ENCODE measurements at regions not wholly inside any gene's neighbourhood (a gene's known extent, or its start where the extent isn't known, plus 50 kb on each side); places are given as distances from the start of the nearest gene placed in this dataset.

DNA sequence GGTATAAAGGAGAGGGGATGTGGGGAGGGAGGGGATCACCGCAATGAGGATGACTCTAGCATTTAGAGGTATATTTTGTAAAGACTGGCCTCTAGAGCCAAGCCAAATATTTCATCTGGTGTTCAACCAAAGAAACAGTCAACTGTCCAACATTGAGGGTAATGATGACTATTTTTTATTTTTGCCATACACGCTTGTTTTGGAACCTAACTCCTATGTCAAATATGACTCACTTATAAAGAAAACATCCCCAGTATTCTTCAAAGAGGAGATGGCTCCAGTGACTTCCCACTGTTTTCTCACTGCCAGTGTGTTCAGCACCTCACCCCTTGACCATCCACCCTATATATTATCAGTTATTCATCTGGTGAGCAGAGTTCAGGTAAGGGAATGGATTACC, 77.3 kb downstream of the WNT5A start (continued):
- TF ChIP-seq, protein P1, sequence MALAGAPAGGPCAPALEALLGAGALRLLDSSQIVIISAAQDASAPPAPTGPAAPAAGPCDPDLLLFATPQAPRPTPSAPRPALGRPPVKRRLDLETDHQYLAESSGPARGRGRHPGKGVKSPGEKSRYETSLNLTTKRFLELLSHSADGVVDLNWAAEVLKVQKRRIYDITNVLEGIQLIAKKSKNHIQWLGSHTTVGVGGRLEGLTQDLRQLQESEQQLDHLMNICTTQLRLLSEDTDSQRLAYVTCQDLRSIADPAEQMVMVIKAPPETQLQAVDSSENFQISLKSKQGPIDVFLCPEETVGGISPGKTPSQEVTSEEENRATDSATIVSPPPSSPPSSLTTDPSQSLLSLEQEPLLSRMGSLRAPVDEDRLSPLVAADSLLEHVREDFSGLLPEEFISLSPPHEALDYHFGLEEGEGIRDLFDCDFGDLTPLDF (CRISPR knock-in tag; IDR thresholded peaks at IDR 0.05), result no peak
- no peak for TF ChIP-seq SP1 (CRISPR knock-in tag; IDR thresholded peaks at IDR 0.05)
- TF ChIP-seq, protein P2, sequence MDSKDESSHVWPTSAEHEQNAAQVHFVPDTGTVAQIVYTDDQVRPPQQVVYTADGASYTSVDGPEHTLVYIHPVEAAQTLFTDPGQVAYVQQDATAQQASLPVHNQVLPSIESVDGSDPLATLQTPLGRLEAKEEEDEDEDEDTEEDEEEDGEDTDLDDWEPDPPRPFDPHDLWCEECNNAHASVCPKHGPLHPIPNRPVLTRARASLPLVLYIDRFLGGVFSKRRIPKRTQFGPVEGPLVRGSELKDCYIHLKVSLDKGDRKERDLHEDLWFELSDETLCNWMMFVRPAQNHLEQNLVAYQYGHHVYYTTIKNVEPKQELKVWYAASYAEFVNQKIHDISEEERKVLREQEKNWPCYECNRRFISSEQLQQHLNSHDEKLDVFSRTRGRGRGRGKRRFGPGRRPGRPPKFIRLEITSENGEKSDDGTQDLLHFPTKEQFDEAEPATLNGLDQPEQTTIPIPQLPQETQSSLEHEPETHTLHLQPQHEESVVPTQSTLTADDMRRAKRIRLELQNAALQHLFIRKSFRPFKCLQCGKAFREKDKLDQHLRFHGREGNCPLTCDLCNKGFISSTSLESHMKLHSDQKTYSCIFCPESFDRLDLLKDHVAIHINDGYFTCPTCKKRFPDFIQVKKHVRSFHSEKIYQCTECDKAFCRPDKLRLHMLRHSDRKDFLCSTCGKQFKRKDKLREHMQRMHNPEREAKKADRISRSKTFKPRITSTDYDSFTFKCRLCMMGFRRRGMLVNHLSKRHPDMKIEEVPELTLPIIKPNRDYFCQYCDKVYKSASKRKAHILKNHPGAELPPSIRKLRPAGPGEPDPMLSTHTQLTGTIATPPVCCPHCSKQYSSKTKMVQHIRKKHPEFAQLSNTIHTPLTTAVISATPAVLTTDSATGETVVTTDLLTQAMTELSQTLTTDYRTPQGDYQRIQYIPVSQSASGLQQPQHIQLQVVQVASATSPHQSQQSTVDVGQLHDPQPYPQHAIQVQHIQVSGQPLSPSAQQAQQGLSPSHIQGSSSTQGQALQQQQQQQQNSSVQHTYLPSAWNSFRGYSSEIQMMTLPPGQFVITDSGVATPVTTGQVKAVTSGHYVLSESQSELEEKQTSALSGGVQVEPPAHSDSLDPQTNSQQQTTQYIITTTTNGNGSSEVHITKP (IDR thresholded peaks at IDR 0.05; ENCODE audit: partially characterized antibody), result no peak
- TF ChIP-seq KDM4B (IDR thresholded peaks at IDR 0.05; ENCODE audit: borderline replicate concordance in 2 of 2, low read depth in 1 of 2), result no peak
- no peak for TF ChIP-seq ZC3H4 (CRISPR knock-in tag; IDR thresholded peaks at IDR 0.05; ENCODE audit: borderline replicate concordance)
- TF ChIP-seq HDAC8 (tag; IDR thresholded peaks at IDR 0.05), result no peak
- no peak for TF ChIP-seq TARDBP (IDR thresholded peaks at IDR 0.05)
